NCI-H526 treated with DMSO at 0.1 percent for 48 hours (cell line): ENCODE measurements at regions not wholly inside any gene's neighbourhood (a gene's known extent, or its start where the extent isn't known, plus 50 kb on each side); places are given as distances from the start of the nearest gene placed in this dataset.
"Not testable (repeated sequence)": the region's sequence is repeated elsewhere in the genome, so short reads cannot be mapped to it uniquely, and the experiment has no call there.

Source experiments
- DNase-seq: peaks from one replicate; lab custom pipeline; 2025; lab: John Stamatoyannopoulos, UW

DNA sequence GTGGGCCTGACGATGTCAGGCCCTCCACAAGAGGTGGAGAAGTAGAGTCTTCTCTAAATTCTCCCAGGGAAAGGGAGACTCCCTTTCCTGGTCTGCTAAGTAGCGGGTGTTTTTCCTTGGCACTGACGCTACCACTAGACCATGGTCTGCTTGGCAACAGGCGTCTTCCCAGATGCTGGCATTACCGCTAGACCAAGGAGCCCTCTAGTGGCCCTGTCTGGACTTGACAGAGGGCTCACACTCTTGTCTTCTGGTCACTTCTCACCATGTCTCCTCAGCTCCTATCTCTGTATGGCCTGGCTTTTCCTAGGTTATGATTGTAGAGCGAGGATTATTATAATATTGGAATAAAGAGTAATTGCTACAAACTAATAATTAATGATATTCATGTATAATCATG, 51.1 kb upstream of the RASSF6 start:
- not testable (repeated sequence) for DNase-seq

DNA sequence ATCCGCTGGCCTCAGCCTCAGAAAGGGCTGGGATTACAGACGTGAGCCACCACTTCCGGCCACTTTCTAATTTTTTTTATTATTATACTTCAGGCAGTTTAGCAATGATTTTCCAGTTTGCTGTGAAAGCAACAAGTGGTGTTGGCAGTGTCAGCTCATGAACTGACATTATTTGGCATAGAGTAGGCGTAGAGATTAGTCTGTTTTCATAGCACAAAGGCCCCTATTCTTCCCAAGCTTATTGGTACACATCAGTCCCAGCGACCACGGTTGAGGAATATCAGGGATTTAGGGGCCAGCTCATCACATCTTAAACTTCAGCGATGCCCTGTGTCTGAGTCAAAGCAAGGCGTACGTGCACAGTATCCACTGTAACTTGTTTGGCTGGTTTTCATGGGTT, 53.0 kb upstream of the RASSF6 start:
- DNase-seq = no peak

DNA sequence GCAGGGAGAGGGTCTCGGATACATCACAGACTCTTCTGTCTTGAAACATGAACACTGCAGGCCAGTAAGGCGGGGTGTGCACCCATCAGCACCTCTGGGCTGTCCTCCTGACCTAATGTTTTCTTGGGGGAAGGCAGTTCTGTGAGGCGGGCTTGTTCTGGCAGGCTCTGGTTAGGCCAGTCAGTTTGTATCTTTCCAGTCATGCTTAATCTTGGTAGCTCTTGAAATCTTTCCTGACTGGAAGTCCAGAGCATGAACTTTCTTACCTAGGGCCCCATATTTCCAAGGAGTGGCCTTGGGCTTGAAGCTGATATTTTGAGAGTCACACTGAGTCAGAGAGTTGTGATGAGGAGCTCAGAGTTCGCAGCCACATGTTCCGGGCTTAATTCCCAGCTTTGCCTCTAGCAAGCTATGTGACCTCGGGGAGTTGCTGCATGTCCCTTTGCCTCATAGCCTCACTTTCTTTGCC, 54.2 kb upstream of the RASSF6 start:
- no peak for DNase-seq

DNA sequence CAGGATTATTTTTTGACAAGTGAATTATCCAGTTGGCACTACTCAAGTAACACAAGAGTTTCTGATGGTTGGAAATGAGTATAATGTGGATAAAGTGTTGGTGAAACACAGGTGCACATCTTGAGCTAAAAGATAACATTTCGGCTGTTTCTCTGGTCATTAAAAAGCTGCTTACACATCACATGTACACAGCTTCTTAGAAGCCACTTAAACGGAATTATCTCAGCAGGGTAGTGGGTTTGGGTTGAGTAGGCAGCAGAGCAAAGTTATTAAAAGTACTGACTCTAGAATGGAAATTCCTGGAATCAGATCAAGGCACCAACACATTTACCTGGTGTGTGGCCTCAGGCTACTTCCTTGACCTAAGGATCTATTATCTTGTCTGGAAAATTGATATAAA, 55.4 kb upstream of the RASSF6 start:
- no peak for DNase-seq

DNA sequence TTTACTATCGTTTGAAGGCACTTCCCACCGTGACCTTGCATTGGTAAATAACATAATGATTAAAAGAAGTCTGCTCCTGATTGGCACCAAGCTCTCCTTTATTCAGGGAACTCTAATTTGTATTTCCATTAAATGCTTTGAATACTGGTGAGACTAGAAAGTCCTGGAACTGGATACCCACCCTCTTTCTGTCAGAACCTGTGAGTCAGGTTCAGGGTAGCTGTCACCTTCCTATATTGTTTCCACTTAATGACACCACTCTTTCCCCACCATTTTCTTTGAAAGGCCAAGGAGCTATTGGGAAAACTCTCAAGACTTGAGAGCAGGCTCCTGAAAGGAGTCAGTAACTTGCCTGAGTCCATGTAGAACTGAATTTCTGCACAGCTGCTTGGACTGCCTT, 55.9 kb upstream of the RASSF6 start:
- peak; percentile 51 for DNase-seq

DNA sequence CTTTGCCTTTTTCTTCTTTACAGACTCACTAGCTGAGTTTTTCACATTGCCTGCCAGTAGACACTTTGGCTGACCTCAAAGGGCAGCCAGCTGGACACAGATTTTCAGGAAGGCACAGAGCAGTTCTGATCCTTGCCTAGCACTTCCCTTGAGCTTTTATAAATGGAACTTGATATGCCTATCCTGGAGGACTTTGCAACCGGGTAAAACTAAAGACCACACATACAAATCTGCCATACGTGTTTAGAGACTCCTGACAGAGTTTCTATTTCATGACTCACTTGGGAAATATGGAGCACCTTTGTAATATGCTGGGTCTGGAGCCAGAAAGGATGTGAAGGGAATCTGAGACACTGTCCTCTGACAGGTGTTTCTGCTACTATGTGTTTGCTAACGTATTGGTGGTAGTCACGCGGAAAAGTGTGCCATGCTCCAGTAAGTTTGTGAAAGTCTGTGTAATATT, 56.7 kb upstream of the RASSF6 start:
- peak; percentile 76 for DNase-seq

DNA sequence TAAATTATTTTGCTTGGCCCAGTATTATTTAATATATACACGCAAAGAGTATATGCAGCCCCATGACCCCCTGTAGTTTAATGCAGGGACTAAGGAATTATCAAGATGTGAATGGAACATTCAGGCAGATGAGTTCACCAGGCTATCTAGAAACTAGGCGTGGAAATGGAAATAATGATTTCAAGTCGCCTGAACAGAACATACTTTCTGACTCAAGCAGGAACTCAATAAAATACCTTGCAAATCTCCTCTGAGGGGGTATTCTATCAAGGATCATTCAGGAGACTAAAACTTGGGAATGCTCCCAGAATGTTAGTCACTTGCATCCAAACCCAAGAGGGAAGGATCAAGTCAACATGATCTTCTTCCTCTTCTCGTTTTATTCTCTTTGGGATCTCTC, 59.6 kb upstream of the RASSF6 start:
- DNase-seq = no peak

DNA sequence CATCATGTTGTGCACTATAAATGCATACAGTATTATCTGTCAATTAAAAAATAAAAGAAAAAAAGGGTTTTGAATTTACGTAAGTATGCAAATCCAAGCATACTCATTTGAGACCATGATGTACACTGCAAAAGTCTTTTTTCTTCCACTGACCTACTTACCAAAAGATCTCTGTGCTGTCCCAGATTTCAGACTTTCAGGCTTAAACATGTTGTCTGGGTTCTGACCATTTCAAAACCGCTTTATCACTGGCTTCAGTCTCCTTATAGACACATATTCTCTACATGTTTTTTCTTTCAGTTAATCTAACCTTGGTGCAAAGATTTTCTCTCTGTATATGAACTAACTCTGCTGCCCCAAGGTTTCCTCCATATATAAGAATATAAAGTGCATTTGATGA, 58.6 kb upstream of the CXCL8 start:
- no peak for DNase-seq

DNA sequence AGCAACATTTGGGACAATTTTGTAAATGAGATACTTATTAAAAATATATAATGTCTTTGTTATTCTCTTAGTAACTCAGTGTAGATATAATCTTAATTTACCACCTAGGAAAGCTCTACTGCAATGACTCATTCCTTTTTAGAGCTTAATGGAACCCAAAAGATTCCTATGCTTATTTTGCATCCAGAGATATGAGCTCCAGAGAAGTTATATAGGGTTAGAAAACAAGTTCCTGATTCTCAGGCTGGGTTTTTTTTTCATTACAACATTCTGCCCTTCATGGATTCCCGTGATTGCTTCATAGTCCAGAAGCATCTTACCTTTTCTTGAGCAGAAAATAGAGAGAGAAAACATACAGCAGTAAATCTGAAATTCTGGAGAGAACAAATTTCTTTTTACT, 57.9 kb upstream of the CXCL8 start:
- no peak for DNase-seq

DNA sequence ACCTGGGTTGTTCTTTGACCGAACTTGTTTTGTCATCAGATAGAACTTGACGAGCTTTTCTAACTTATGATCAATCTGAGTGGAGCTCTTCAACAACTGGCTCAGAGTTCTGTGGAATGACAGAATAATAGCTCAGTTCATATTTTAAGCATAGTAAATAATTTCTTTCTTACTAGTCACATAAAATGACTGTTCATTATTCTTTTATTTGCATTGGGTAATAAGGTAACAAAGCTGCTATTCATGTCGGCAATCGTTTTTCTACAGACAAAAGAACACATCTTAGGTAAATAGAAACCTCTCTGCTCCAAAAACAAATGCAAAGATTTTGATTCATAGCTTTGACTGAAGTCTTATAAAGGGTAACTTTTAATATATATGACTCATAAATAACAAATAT, 57.3 kb upstream of the CXCL8 start:
- peak; percentile 68 for DNase-seq

DNA sequence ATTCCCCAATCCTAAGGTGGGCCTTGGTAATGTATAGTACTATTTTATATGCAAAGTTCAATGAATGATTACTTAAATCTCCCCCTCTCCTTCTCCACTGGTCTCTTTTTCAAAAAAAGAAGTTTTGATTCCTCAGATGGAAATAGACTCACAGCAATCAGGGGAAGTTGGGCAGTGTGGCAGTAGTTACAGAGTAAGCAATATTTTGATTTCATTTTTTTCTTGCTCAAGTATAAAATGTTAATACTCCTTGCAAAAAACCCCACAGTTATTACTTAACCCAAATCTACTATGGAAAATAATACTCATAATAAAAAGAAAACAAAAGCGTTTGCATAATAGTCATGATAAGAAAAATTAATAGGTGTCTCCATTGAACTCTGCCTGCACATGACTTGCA, 56.9 kb upstream of the CXCL8 start:
- peak; percentile 51 for DNase-seq

DNA sequence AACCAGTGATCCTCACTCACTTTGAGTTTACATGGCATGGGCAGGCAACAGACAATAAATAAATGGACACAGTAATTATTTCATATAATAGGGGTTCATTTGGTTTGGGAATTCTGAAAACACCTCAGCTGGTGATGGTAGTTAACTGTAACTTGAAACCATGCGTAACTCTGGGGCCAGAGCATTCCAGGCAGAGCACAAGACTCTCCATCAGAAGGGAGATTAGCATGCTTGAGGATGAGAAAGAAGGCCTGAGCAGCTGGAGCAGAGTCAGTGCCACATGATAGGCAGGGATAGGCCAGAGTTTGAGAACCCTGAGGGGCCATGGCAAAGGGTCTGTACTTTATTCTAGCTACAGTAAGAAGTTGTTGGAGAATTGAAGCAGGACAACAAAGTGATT, 56.3 kb upstream of the CXCL8 start:
- DNase-seq = no peak

DNA sequence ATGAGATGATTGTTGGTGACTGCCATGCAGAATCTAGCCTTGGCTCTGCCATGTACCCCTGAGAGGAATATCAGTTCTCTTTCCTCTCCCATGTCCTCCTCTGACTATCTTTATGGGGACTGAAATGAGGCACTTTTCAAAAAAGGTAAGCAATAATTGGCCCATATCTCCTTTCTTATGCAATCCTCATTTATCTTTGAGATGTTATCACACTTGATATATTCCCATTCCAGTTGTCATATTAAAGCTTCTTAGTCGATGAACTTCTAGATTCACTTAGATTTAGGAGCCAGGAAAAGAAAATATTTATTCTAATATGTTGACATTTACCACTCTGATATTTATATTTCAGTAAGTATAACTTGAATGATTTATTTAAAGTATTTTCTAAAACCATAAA, 55.3 kb upstream of the CXCL8 start:
- no peak for DNase-seq

DNA sequence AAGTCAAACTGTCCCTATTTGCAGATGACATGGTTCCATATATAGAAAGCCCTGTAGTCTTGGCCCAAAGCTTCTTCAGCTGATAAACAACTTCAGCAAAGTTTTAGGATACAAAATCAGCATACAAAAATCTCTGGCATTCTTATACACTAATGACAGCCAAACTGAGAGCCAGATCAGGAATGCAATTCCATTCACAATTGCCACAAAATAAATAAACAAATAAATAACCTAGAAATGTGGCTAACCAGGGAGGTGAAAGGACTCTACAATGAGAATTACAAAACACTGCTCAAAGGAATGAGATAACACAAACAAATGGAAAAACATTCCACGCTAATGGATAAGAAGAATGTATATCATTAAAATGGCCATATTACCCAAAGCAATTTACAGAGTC, 52.9 kb upstream of the CXCL8 start:
- DNase-seq = no peak

DNA sequence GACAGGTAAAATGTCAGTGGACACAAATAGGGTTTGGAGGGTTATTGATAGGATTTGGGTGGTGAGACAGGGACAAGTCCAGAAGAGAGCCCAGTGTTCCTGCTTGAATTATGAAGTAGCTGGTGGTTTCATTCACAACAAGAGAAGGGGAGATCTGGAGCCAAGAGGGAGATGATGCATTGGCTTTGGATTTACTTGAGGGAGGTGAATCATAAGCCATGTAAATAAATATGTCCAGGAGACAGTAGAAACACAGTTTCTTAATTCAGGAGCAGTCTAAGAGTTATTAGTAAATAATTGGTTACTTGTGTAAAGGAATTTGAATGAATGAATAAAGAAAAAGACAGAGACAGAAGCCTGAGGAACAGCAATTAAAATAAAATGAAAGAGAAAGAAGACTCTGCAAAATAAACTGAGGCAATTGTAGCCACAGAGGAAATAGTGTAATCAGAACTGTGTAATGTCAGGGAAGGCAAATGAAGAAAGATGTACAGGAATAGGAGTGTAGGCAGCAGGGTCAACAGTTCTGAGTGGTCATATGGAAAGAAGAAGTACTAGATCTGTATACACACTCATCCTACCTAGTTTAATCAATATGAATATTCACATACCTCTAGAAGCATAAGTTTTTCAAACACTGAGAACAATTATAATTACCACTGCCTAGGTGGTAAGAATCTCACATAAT, 50.2 kb upstream of the CXCL8 start:
- no peak for DNase-seq
